Transverse colon (tissue), 4 donors: ENCODE measurements at regions not wholly inside any gene's neighbourhood (a gene's known extent, or its start where the extent isn't known, plus 50 kb on each side); places are given as distances from the start of the nearest gene placed in this dataset.

Experiments used
- EP300 ChIP-seq: sonication (generic); formaldehyde crosslinking; IDR thresholded peaks from one replicate; pipeline ENCODE4 v1.6.1; 2017; ENCODE audit warnings: antibody characterized with exemption, low read depth
- POLR2A ChIP-seq: fragments of 450-650 bp; IDR thresholded peaks from one replicate; pipeline ENCODE4 v1.6.1; 2016; ENCODE audit warnings: antibody characterized with exemption, mild to moderate bottlenecking, moderate library complexity
- POLR2AphosphoS5 ChIP-seq, 3 donors: sonication (generic); formaldehyde crosslinking; IDR thresholded peaks; one replicate each; pipeline ENCODE4 v1.6.1; 2016; ENCODE audit warnings: antibody characterized with exemption in 3 of 3
- TF ChIP-seq, protein P1 (sequence below), 5 experiments: fragments of 200-600 bp in 3 of 5; fragments of 450-650 bp in 2 of 5; sonication (generic) in 3 of 5; IDR thresholded peaks; 1 replicate in 2 of 5; 2 replicates in 3 of 5; pipeline ENCODE4 v1.5.1; 2016 to 2017; ENCODE audit warnings: antibody characterized with exemption in 5 of 5, inconsistent platforms in 3 of 5, mild to moderate bottlenecking in 2 of 5, moderate library complexity in 1 of 5

DNA sequence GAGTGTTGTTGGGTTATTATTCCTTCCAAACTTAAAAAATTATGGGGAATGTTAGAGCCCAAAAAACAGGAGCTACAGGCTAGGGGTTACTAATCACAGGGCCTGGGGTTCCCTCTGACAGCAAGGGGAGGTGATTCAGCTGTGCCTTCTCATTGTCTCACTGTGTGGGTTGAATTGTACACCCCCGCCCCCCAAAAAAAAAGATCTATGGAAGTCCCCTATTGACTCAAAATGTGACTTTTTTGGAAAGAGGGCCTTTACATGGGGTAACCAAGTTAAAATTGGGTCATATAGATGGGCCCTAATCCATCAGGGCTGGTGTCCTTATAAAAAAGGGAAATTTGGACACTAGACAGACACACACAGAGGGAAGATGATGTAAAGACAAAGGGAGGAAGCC is 190.2 kb downstream of the SOX9 start:
- TF ChIP-seq POLR2A, result no peak
- TF ChIP-seq, protein P1, sequence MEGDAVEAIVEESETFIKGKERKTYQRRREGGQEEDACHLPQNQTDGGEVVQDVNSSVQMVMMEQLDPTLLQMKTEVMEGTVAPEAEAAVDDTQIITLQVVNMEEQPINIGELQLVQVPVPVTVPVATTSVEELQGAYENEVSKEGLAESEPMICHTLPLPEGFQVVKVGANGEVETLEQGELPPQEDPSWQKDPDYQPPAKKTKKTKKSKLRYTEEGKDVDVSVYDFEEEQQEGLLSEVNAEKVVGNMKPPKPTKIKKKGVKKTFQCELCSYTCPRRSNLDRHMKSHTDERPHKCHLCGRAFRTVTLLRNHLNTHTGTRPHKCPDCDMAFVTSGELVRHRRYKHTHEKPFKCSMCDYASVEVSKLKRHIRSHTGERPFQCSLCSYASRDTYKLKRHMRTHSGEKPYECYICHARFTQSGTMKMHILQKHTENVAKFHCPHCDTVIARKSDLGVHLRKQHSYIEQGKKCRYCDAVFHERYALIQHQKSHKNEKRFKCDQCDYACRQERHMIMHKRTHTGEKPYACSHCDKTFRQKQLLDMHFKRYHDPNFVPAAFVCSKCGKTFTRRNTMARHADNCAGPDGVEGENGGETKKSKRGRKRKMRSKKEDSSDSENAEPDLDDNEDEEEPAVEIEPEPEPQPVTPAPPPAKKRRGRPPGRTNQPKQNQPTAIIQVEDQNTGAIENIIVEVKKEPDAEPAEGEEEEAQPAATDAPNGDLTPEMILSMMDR (IDR thresholded peaks at IDR 0.05), result no peak
- TF ChIP-seq POLR2AphosphoS5 (IDR thresholded peaks at IDR 0.05), result no peak
- no peak for TF ChIP-seq EP300
